ENCODE measurements at regions not wholly inside any gene's neighbourhood (a gene's known extent, or its start where the extent isn't known, plus 50 kb on each side); places are given as distances from the start of the nearest gene placed in this dataset.

DNA sequence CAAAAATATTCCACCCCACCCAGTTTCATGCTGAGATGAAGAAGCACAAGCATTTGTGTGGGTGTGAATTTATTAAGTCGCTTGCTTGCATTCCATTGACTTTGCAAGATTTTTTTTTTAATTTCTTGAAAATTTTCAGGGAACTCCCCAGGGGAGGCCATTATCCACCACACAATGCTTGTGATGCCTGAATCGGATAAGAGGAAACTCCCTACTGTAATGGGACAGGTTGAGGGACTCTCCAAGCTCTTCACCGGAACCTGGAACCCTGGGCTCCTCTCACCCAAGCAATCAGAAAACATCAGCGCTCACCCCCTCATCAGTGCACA lies 153.6 kb upstream of the ZMIZ1 start:
- 45 to 48% methylated on average over 4 of the region's 4 CpGs for WGBS, 2 donors
- TF ChIP-seq POLR2A (IDR thresholded peaks at IDR 0.05), result no peak
- no peak for TF ChIP-seq EP300 (IDR thresholded peaks at IDR 0.05)
- TF ChIP-seq, protein P1, sequence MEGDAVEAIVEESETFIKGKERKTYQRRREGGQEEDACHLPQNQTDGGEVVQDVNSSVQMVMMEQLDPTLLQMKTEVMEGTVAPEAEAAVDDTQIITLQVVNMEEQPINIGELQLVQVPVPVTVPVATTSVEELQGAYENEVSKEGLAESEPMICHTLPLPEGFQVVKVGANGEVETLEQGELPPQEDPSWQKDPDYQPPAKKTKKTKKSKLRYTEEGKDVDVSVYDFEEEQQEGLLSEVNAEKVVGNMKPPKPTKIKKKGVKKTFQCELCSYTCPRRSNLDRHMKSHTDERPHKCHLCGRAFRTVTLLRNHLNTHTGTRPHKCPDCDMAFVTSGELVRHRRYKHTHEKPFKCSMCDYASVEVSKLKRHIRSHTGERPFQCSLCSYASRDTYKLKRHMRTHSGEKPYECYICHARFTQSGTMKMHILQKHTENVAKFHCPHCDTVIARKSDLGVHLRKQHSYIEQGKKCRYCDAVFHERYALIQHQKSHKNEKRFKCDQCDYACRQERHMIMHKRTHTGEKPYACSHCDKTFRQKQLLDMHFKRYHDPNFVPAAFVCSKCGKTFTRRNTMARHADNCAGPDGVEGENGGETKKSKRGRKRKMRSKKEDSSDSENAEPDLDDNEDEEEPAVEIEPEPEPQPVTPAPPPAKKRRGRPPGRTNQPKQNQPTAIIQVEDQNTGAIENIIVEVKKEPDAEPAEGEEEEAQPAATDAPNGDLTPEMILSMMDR (IDR thresholded peaks at IDR 0.05), result no peak
- Histone ChIP-seq H3K4me3 (no peak overlapping the region), H3K4me1 (peaks cover 0 to 30% (median 9%) of the 10 kb centered on the region in 4 donors), H3K27ac (no peak overlapping the region), H3K9me3 (no peaks in the 10 kb centered on the region), H3K36me3 (no peaks in the 10 kb centered on the region), H3K27me3 (no peaks in the 10 kb centered on the region)
- no peak for DNase-seq (ENCODE audit: low spot score in 2 of 2)

- TF ChIP-seq, protein P1 (IDR thresholded peaks at IDR 0.05), result no peak
- no peak for DNase-seq (ENCODE audit: low spot score in 2 of 2)
- Histone ChIP-seq H3K27ac (no peak overlapping the region), H3K9me3 (no peaks in the 10 kb centered on the region), H3K27me3 (no peaks in the 10 kb centered on the region), H3K4me3 (no peak overlapping the region), H3K36me3 (no peaks in the 10 kb centered on the region), H3K4me1 (peaks cover 0 to 30% (median 9%) of the 10 kb centered on the region in 4 donors)
- WGBS, 2 donors, result 52 to 59% methylated on average over 7 of the region's 7 CpGs
These were observed 152.5 kb upstream of the ZMIZ1 start for GRCh38 chr10:78916227-78916626.

DNA sequence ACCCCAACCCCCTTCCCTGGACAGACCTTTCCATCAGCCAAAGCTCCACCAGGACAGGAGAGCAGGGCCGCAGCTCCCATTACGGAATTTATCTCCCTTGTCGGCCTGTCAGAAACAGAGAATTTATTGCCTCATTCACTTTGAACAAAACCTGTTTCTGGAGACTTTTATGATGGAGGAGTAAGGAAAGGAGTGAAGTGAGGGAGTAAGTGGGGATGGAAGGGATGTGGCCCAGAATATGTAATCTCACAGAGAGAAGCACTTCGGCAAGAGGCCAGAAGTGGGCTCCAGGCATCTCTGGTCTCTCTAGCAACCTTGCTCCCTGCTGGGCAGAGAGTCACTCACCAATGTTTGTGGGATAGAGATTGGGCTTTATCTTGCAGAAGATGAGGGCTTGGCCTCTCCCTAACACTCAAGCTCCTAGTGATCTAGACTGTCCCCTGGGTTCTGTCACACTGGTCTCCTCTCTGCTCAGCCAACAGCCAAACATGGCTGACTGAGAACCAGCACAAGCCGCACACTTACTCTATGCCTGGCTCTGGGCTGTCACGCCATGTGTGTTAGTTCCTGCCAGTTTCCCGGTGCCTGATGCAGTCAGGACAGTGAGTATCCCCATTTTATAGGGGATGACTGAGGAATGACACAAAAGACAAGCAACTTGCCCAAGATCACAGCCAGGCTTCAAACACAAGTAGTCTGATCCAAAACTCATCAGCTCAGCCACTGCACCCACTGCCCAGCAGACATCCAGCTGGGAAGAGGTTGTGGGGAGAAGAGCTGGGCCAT lies 149.4 kb upstream of the ZMIZ1 start:
- TF ChIP-seq, protein P1 (IDR thresholded peaks at IDR 0.05), result no peak
- TF ChIP-seq POLR2A (IDR thresholded peaks at IDR 0.05) (no peak), EP300 (IDR thresholded peaks at IDR 0.05) (no peak)
- Histone ChIP-seq H3K27ac (no peak overlapping the region), H3K36me3 (no peaks in the 10 kb centered on the region), H3K4me1 (peaks cover 0 to 19% (median 6%) of the 10 kb centered on the region in 4 donors), H3K27me3 (no peaks in the 10 kb centered on the region), H3K4me3 (no peak overlapping the region), H3K9me3 (no peaks in the 10 kb centered on the region)
- DNase-seq (ENCODE audit: low spot score in 2 of 2), result no peak
- 91 to 96% methylated on average over 7 of the region's 7 CpGs for WGBS, 2 donors

DNA sequence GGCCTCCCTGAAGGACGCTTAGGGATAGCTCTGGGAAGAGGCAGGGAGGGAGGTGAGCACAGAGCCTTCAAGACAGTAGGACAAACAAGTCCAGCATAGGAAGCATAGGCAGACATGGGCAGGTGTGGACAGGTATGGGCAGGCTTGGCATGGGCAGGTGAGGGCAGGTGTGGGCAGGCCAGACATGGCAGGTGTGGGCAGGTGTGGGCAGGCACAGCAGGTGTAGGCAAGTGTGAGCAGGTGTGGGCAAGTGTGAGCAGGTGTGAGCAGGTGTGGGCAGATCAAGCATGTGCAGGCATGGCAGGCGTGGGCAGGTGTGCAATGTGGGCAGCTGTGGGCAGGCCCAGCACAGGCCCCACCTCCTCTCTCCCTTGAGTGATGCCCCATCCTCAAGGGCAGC lies 148.8 kb upstream of the ZMIZ1 start:
- 96 to 100% methylated on average over 2 of the region's 2 CpGs for WGBS, 2 donors
- TF ChIP-seq, protein P1 (IDR thresholded peaks at IDR 0.05), result no peak
- TF ChIP-seq POLR2A (IDR thresholded peaks at IDR 0.05) (no peak), EP300 (IDR thresholded peaks at IDR 0.05) (no peak)
- Histone ChIP-seq H3K4me3 (no peak overlapping the region), H3K4me1 (peaks cover 0 to 12% (median 6%) of the 10 kb centered on the region in 4 donors), H3K27ac (no peak overlapping the region), H3K27me3 (no peaks in the 10 kb centered on the region), H3K36me3 (no peaks in the 10 kb centered on the region), H3K9me3 (no peaks in the 10 kb centered on the region)
- no peak for DNase-seq (ENCODE audit: low spot score in 2 of 2)

GRCh38 chr10:78921895-78922294 lies 146.9 kb upstream of the ZMIZ1 start:
- H3K36me3 ChIP-seq, result no peaks in the 10 kb centered on the region
- TF ChIP-seq POLR2A (IDR thresholded peaks at IDR 0.05) (no peak), EP300 (IDR thresholded peaks at IDR 0.05) (no peak)
- TF ChIP-seq, protein P1 (IDR thresholded peaks at IDR 0.05), result no peak
- H3K9me3 ChIP-seq, result no peaks in the 10 kb centered on the region
- no peaks in the 10 kb centered on the region for H3K4me1 ChIP-seq
- no peak overlapping the region for H3K27ac ChIP-seq
- WGBS, 2 donors, result 85 to 90% methylated on average over 3 of the region's 3 CpGs
- DNase-seq (ENCODE audit: low spot score in 2 of 2), result no peak
- H3K4me3 ChIP-seq, result no peak overlapping the region
- no peaks in the 10 kb centered on the region for H3K27me3 ChIP-seq

Data from tibial nerve (tissue), 4 donors.